HUES48 (cell line): ENCODE measurements at regions not wholly inside any gene's neighbourhood (a gene's known extent, or its start where the extent isn't known, plus 50 kb on each side); places are given as distances from the start of the nearest gene placed in this dataset.
"Not testable (repeated sequence)": the region's sequence is repeated elsewhere in the genome, so short reads cannot be mapped to it uniquely, and the experiment has no call there.

Experiments used
- H3K27ac ChIP-seq: one replicate; pipeline ENCODE4 v1.7.0; 2013; ENCODE audit warnings: low read depth, low read length, inconsistent platforms
- H3K27me3 ChIP-seq: 2 replicates; pipeline ENCODE4 v1.6.1; 2013; ENCODE audit warnings: mild to moderate bottlenecking, low read length; ENCODE audit not compliant: control insufficient read depth, insufficient read depth
- H3K36me3 ChIP-seq: 2 replicates; pipeline ENCODE4 v1.6.1; 2013; ENCODE audit warnings: low read length; ENCODE audit not compliant: control insufficient read depth, insufficient read depth
- H3K4me1 ChIP-seq: 2 replicates; pipeline ENCODE4 v1.6.1; 2013; ENCODE audit warnings: mild to moderate bottlenecking, low read length; ENCODE audit not compliant: control insufficient read depth, insufficient read depth
- H3K4me3 ChIP-seq: 2 replicates; pipeline ENCODE4 v1.5.1; 2013; ENCODE audit warnings: mild to moderate bottlenecking, low read depth, low read length
- H3K9ac ChIP-seq: 2 replicates; pipeline ENCODE4 v1.6.1; 2013; ENCODE audit warnings: mild to moderate bottlenecking, low read depth, low read length, moderate library complexity
- H3K9me3 ChIP-seq: 2 replicates; pipeline ENCODE4 v1.6.1; 2013; ENCODE audit warnings: low read length; ENCODE audit not compliant: control insufficient read depth, insufficient read depth

- not testable (repeated sequence) for H3K36me3 ChIP-seq, H3K9me3 ChIP-seq, H3K9ac ChIP-seq, H3K27ac ChIP-seq, H3K4me3 ChIP-seq, H3K4me1 ChIP-seq, H3K27me3 ChIP-seq
Observed at GRCh38 chr2:138872116-138872515, 91.9 kb upstream of the NXPH2 start.

- Histone ChIP-seq H3K9me3 (no peaks in the 10 kb centered on the region), H3K36me3 (no peaks in the 10 kb centered on the region), H3K4me1 (no peaks in the 10 kb centered on the region)
Observed at GRCh38 chr2:138871312-138871711, 91.1 kb upstream of the NXPH2 start.

GRCh38 chr2:138867341-138867740 lies 87.2 kb upstream of the NXPH2 start:
- H3K9ac ChIP-seq = no peak overlapping the region
- no peaks in the 10 kb centered on the region for H3K27me3 ChIP-seq
- no peaks in the 10 kb centered on the region for H3K9me3 ChIP-seq
- H3K27ac ChIP-seq = no peak overlapping the region
- no peak overlapping the region for H3K4me3 ChIP-seq
- no peaks in the 10 kb centered on the region for H3K4me1 ChIP-seq
- H3K36me3 ChIP-seq = no peaks in the 10 kb centered on the region

More at GRCh38 chr2:138871312-138871711, 91.1 kb upstream of the NXPH2 start:
- H3K27me3 ChIP-seq = no peaks in the 10 kb centered on the region
- no peak overlapping the region for H3K9ac ChIP-seq
- H3K27ac ChIP-seq = no peak overlapping the region
- no peak overlapping the region for H3K4me3 ChIP-seq

GRCh38 chr2:138866797-138867196 lies 86.6 kb upstream of the NXPH2 start:
- H3K27me3 ChIP-seq = no peaks in the 10 kb centered on the region
- no peak overlapping the region for H3K4me3 ChIP-seq
- H3K36me3 ChIP-seq = no peaks in the 10 kb centered on the region
- H3K27ac ChIP-seq = no peak overlapping the region
- H3K9me3 ChIP-seq = no peaks in the 10 kb centered on the region
- no peaks in the 10 kb centered on the region for H3K4me1 ChIP-seq
- H3K9ac ChIP-seq = no peak overlapping the region

- no peaks in the 10 kb centered on the region for H3K36me3 ChIP-seq
- H3K9ac ChIP-seq = no peak overlapping the region
- no peak overlapping the region for H3K4me3 ChIP-seq
- no peaks in the 10 kb centered on the region for H3K9me3 ChIP-seq
- no peaks in the 10 kb centered on the region for H3K4me1 ChIP-seq
- H3K27me3 ChIP-seq = no peaks in the 10 kb centered on the region
- no peak overlapping the region for H3K27ac ChIP-seq
Observed at GRCh38 chr2:138853761-138854160, 73.6 kb upstream of the NXPH2 start.

- Histone ChIP-seq H3K36me3 (no peaks in the 10 kb centered on the region), H3K27me3 (no peaks in the 10 kb centered on the region)
Observed at GRCh38 chr2:138853296-138853695, 73.1 kb upstream of the NXPH2 start.

GRCh38 chr2:138846216-138846821 lies 66.1 kb upstream of the NXPH2 start:
- Histone ChIP-seq H3K27me3 (no peaks in the 10 kb centered on the region), H3K9ac (no peak overlapping the region), H3K36me3 (no peaks in the 10 kb centered on the region), H3K4me3 (no peak overlapping the region), H3K9me3 (no peaks in the 10 kb centered on the region), H3K4me1 (no peaks in the 10 kb centered on the region), H3K27ac (no peak overlapping the region)

More at GRCh38 chr2:138853296-138853695, 73.1 kb upstream of the NXPH2 start:
- Histone ChIP-seq H3K27ac (no peak overlapping the region), H3K4me1 (no peaks in the 10 kb centered on the region), H3K9ac (no peak overlapping the region), H3K9me3 (no peaks in the 10 kb centered on the region), H3K4me3 (no peak overlapping the region)

- Histone ChIP-seq H3K36me3 (no peaks in the 10 kb centered on the region), H3K9ac (no peak overlapping the region), H3K9me3 (no peaks in the 10 kb centered on the region), H3K4me1 (no peaks in the 10 kb centered on the region), H3K27me3 (no peaks in the 10 kb centered on the region), H3K4me3 (no peak overlapping the region), H3K27ac (no peak overlapping the region)
Observed at GRCh38 chr2:138842341-138842740, 62.2 kb upstream of the NXPH2 start.

- no peaks in the 10 kb centered on the region for H3K4me1 ChIP-seq
- no peaks in the 10 kb centered on the region for H3K36me3 ChIP-seq
- no peaks in the 10 kb centered on the region for H3K9me3 ChIP-seq
- H3K4me3 ChIP-seq = no peak overlapping the region
- H3K27ac ChIP-seq = no peak overlapping the region
- H3K27me3 ChIP-seq = no peaks in the 10 kb centered on the region
- no peak overlapping the region for H3K9ac ChIP-seq
Observed at GRCh38 chr2:138841459-138841858, 61.3 kb upstream of the NXPH2 start.

GRCh38 chr2:138838851-138839620 lies 58.8 kb upstream of the NXPH2 start:
- Histone ChIP-seq H3K27me3 (no peaks in the 10 kb centered on the region), H3K4me1 (no peaks in the 10 kb centered on the region), H3K27ac (no peak overlapping the region), H3K9ac (no peak overlapping the region), H3K4me3 (no peak overlapping the region), H3K36me3 (no peaks in the 10 kb centered on the region), H3K9me3 (no peaks in the 10 kb centered on the region)

- Histone ChIP-seq H3K9me3 (no peaks in the 10 kb centered on the region), H3K4me1 (no peaks in the 10 kb centered on the region), H3K4me3 (no peak overlapping the region), H3K27me3 (no peaks in the 10 kb centered on the region), H3K9ac (no peak overlapping the region), H3K27ac (no peak overlapping the region), H3K36me3 (no peaks in the 10 kb centered on the region)
Observed at GRCh38 chr2:138831691-138832090, 51.5 kb upstream of the NXPH2 start.
